Activated B cell treated with CpG ODN at 0.5 μM for 24 hours (primary cell): ENCODE measurements at regions not wholly inside any gene's neighbourhood (a gene's known extent, or its start where the extent isn't known, plus 50 kb on each side); places are given as distances from the start of the nearest gene placed in this dataset.

Experiments used
- ATAC-seq: fragments of 200-7000 bp; cut with Tn5 transposase; one replicate; pipeline ENCODE4 v1.10.0; 2021; ENCODE audit warnings: low read depth, mild to moderate bottlenecking, moderate library complexity
- CTCF ChIA-PET: fragments of 350-600 bp; sonication (Branson Sonifier 250); formaldehyde crosslinking; loops from one replicate; lab custom pipeline; 2021; ENCODE audit warnings: antibody characterized with exemption; lab: Charles Lee
- POLR2A ChIA-PET: fragments of 350-600 bp; sonication (Branson Sonifier 250); formaldehyde crosslinking; loops from one replicate; lab custom pipeline; 2021; ENCODE audit warnings: antibody characterized with exemption; lab: Charles Lee
- DNase-seq: peaks from one replicate; pipeline ENCODE4 v3.0.0; 2022
- H3K27ac Mint-ChIP-seq: one replicate; pipeline ENCODE4 v1.8.0; 2020; ENCODE audit warnings: mixed read lengths
- H3K27me3 Mint-ChIP-seq: one replicate; pipeline ENCODE4 v1.8.0; 2021; ENCODE audit warnings: mixed read lengths
- H3K36me3 Mint-ChIP-seq: one replicate; pipeline ENCODE4 v1.8.0; 2021; ENCODE audit warnings: low read depth, mixed read lengths
- H3K4me1 Mint-ChIP-seq: one replicate; pipeline ENCODE4 v1.8.0; 2021; ENCODE audit warnings: mixed read lengths
- H3K4me3 Mint-ChIP-seq: one replicate; pipeline ENCODE4 v1.8.0; 2020; ENCODE audit warnings: mild to moderate bottlenecking, mixed read lengths
- H3K9me3 Mint-ChIP-seq: one replicate; pipeline ENCODE4 v1.8.0; 2020; ENCODE audit warnings: mixed read lengths
- intact Hi-C: fragments of 100-400 bp; cut with micrococcal nuclease; formaldehyde crosslinking; loops from one replicate; pipeline ENCODE4 v1.15.1; 2024
- TF ChIP-seq, protein P1 (sequence below): fragments of 200-600 bp; IDR thresholded peaks from one replicate; pipeline ENCODE4 v1.8.0; 2022; ENCODE audit warnings: antibody characterized with exemption, mild to moderate bottlenecking

DNA sequence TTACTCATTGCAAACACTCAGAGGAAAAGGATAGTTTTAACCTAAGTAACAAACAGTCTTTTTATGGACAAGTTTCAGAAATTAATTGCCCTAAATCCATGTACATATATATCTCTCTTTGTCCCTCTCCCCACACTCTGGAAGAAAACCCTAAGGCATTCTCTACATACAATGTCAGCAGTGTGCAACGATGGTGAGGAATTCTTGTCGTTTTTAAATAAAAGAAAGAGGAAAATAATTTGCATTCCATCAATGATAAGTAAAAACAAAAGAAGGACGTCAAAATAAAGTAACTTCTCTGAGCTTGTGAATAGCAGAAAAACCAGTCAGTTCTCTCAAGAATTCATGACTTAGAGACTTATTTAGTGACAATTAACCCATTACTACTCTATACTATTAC lies 550.5 kb upstream of the DIPK2B start:
- POLR2A ChIA-PET: no interaction called here

DNA sequence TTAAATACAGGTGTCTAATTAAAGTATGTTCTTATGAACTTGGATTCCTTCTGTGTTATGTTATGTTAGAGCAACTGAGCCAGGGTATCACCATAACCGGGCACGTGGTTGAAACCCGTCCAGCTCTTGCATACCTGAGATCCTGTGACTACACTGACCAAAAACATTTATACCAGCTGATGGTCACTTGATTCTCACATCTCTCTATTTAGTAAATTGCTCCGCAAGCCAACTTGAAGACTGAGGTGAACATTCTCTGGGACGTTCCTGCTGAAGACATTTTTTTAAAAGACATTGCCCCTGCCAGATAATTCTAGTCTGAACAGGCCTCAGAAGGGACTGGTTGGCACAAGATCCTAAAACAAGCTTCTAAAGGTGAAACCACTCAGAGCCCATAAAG lies 550.0 kb upstream of the DIPK2B start:
- TF ChIP-seq, protein P1, sequence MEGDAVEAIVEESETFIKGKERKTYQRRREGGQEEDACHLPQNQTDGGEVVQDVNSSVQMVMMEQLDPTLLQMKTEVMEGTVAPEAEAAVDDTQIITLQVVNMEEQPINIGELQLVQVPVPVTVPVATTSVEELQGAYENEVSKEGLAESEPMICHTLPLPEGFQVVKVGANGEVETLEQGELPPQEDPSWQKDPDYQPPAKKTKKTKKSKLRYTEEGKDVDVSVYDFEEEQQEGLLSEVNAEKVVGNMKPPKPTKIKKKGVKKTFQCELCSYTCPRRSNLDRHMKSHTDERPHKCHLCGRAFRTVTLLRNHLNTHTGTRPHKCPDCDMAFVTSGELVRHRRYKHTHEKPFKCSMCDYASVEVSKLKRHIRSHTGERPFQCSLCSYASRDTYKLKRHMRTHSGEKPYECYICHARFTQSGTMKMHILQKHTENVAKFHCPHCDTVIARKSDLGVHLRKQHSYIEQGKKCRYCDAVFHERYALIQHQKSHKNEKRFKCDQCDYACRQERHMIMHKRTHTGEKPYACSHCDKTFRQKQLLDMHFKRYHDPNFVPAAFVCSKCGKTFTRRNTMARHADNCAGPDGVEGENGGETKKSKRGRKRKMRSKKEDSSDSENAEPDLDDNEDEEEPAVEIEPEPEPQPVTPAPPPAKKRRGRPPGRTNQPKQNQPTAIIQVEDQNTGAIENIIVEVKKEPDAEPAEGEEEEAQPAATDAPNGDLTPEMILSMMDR: no peak
- Mint-ChIP-seq H3K9me3 (no peaks in the 10 kb centered on the region), H3K27me3 (no peaks in the 10 kb centered on the region), H3K36me3 (peaks cover 24% of the 10 kb centered on the region), H3K27ac (no peak overlapping the region), H3K4me1 (peaks cover 31% of the 10 kb centered on the region), H3K4me3 (no peak overlapping the region)
- ChIA-PET CTCF (interaction anchor here (1.0 kb wide), 1 partner anchor 236 kb away, joined by 5 read pairs; no protein-coding TSS in a partner anchor), POLR2A (no interaction called here)
- DNase-seq (no peak), ATAC-seq (no peak)
- intact Hi-C loops: loop anchor here (10.0 kb wide), 3 partner anchors 54 to 1214 kb away; no protein-coding TSS in a partner anchor

More for the DNA sequence above, 550.5 kb upstream of the DIPK2B start:
- Mint-ChIP-seq H3K27ac (no peak overlapping the region), H3K4me1 (peaks cover 36% of the 10 kb centered on the region), H3K4me3 (no peak overlapping the region), H3K27me3 (no peaks in the 10 kb centered on the region), H3K36me3 (peaks cover 21% of the 10 kb centered on the region), H3K9me3 (no peaks in the 10 kb centered on the region)
- intact Hi-C loops: loop anchor here (10.0 kb wide), 3 partner anchors 54 to 1214 kb away; no protein-coding TSS in a partner anchor
- DNase-seq (no peak), ATAC-seq (no peak)
- TF ChIP-seq, protein P1: no peak
- CTCF ChIA-PET: interaction anchor here (1.0 kb wide), 1 partner anchor 236 kb away, joined by 5 read pairs; no protein-coding TSS in a partner anchor

DNA sequence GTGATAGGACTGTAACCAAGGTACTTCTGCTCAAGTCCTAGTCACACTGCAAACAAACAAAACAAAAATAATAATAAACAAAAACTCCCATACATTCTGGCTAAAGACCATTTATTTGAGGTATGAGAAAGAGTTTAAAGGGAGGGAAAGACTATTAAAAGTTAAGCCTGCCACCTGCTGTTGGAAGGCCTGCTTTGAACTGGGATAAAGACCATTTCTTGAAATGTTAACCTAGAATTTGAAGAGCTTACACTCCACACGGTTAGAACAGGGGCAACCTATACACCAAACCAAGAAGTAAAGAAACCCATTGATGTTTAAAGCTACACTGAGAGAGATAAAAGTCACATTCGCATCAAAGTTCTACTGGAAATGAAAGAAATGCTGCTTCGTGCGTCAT lies 548.7 kb upstream of the DIPK2B start:
- Mint-ChIP-seq H3K4me3 (no peak overlapping the region), H3K4me1 (peaks cover 28% of the 10 kb centered on the region), H3K36me3 (peaks cover 34% of the 10 kb centered on the region), H3K9me3 (no peaks in the 10 kb centered on the region), H3K27ac (no peak overlapping the region), H3K27me3 (no peaks in the 10 kb centered on the region)
- ATAC-seq: no peak
- intact Hi-C loops: loop anchor here (1.0 kb wide), 1 partner anchor 234 kb away; no protein-coding TSS in a partner anchor
- no peak for DNase-seq
- TF ChIP-seq, protein P1: no peak
- CTCF ChIA-PET: interaction anchor here (1.0 kb wide), 2 partner anchors 18 to 234 kb away, joined by 3 to 5 read pairs; no protein-coding TSS in a partner anchor
- POLR2A ChIA-PET: no interaction called here

- TF ChIP-seq, protein P1: no peak
- H3K4me3 Mint-ChIP-seq: no peak overlapping the region
- peaks cover 36% of the 10 kb centered on the region for H3K36me3 Mint-ChIP-seq
- no peaks in the 10 kb centered on the region for H3K9me3 Mint-ChIP-seq
- CTCF ChIA-PET: interaction anchor here (1.1 kb wide), 1 partner anchor 233 kb away, joined by 3 read pairs; no protein-coding TSS in a partner anchor
- ATAC-seq (no peak), DNase-seq (no peak)
- POLR2A ChIA-PET: no interaction called here
- H3K27ac Mint-ChIP-seq: no peak overlapping the region
- H3K4me1 Mint-ChIP-seq: peaks cover 28% of the 10 kb centered on the region
- intact Hi-C loops: no loop called here
- no peaks in the 10 kb centered on the region for H3K27me3 Mint-ChIP-seq
Observed at GRCh38 chrX:45748369-45748774, 547.7 kb upstream of the DIPK2B start.

DNA sequence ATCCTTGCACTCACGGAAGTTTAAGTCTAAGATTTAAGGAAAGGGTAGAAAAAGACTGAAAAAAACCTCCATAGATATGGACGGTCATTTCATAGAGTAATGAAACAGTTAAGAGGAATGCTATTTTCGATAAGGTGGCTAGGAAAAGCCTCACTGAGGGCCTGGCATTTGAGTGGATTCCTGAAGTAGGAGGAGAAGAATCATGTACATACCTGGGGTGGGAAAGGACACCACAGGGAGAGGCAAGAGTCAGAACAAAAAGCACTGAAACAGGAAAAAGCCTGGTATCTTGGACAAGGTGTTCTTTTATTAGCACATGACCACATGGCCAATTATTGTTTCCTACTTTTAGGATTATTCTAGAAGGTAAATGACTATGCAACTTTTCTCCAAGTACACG lies 547.2 kb upstream of the DIPK2B start:
- peaks cover 36% of the 10 kb centered on the region for H3K36me3 Mint-ChIP-seq
- TF ChIP-seq, protein P1: no peak
- DNase-seq (no peak), ATAC-seq (no peak)
- no peak overlapping the region for H3K4me3 Mint-ChIP-seq
- POLR2A ChIA-PET: no interaction called here
- no peaks in the 10 kb centered on the region for H3K9me3 Mint-ChIP-seq
- no peak overlapping the region for H3K27ac Mint-ChIP-seq
- CTCF ChIA-PET: interaction anchor here (1.1 kb wide), 1 partner anchor 232 kb away, joined by 3 read pairs; no protein-coding TSS in a partner anchor
- H3K4me1 Mint-ChIP-seq: peaks cover 28% of the 10 kb centered on the region
- intact Hi-C loops: no loop called here
- H3K27me3 Mint-ChIP-seq: no peaks in the 10 kb centered on the region
